Stimulated activated CD8-positive, alpha-beta memory T cell treated with anti-CD3 and anti-CD28 coated beads, Interleukin-4, amount 100 ng/mL, for 4 hours (primary cell): ENCODE measurements at regions not wholly inside any gene's neighbourhood (a gene's known extent, or its start where the extent isn't known, plus 50 kb on each side); places are given as distances from the start of the nearest gene placed in this dataset.
"Not testable (repeated sequence)": the region's sequence is repeated elsewhere in the genome, so short reads cannot be mapped to it uniquely, and the experiment has no call there.

ENCODE experiments used
- DNase-seq, 2 donors: peaks; one replicate each; pipeline ENCODE4 v3.0.0-alpha.2; 2020; ENCODE audit warnings: low read depth in 2 of 2, low spot score in 1 of 2

GRCh38 chr1:157460381-157460780, 91.9 kb downstream of the FCRL5 start:
- DNase-seq = no peak

DNA sequence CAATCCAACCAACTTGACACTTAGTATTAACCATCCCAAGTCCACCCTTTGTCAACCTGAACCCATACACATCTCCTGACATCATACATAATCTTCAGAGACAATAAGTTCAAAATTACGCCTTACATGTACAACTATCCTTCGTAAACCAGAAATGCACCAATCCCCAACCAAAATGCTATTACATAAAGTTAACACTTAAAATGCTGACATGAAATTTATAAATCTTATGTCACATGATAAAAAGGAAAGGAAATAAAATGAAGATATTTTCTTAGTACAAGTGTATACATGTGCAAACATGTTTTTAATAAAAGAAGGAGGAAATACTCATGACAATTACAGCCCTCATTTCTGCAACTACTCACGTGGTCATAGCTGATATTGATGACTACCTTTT, 95.0 kb downstream of the FCRL5 start:
- no peak for DNase-seq

DNA sequence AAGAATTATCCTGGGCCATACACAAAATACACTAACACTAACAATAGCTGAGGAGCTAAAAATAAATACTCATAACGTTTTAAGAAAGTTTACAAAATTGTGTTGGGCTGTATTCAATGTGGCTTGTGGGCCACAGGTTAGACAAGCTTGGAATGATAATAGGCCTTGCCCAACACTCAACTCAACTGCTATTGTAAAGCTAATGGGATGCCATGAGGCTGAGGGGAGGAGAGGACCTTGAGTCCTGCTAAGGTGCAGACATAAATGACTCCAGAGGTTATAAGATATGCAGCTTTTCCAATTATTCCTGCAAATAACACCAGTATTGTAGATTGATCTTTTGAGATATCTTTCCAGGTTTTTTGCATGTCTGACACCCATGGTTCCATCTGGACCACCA, 97.0 kb downstream of the FCRL5 start:
- no peak for DNase-seq

- DNase-seq = no peak
Measured at GRCh38 chr1:157450106-157450505, 102.2 kb downstream of the FCRL5 start.

DNA sequence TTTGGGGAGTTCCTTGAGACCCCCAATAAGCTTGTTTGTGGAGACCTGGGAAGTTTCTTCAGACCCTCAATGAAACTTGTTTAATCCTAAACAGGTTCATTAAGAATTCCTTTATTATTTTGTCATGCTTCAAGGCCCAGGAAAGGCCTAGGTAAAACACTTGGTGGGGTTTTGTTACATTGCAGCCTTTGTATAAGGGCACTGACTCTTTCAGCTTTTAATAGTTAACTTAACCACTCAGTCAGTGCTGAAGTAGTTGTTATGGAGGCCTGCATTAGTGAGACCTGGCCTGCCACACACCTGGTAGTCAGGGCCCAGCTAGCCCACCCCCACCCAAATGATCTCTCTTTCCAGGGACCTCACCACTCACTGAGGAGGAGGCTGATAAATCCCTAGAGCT, 103.7 kb downstream of the FCRL5 start:
- no peak for DNase-seq

DNA sequence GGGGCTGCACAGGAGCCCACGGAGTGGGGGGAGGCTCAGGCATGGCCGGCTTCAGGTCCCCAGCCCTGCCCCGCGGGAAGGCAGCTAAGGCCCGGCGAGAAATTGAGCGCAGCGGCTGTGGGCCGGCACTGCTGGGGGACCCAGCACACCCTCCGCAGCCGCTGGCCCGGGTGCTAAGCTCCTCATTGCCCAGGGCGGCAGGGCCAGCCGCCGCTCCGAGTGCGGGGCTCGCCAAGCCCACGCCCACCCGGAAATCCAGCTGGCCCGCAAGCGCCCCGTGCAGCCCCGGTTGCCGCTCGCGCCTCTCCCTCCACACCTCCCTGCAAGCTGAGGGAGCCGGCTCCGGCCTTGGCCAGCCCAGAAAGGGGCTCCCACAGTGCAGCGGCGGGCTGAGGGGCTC, 106.0 kb downstream of the FCRL5 start:
- not testable (repeated sequence) for DNase-seq

DNA sequence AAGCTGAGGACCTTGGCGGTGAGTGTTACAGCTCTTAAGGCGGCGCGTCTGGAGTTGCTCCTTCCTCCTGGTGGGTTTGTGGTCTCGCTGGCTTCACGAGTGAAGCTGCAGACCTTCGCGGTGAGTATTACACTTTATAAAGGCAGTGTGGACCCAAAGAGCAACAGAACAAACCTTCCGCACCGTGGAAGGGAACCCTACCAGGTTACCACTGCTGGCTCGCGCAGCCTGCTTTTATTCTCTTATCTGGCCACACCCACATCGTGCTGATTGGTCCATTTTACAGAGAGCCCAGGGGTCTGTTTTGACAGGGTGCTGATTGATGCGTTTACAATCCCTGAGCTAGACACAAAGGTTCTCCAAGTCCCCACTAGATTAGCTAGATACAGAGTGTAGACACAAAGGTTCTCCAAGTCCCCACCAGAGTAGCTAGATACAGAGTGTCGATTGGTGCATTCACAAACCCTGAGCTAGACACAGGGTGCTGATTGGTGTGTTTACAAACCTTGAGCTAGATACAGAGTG, 106.6 kb downstream of the FCRL5 start:
- not testable (repeated sequence) for DNase-seq

- no peak for DNase-seq
Measured at GRCh38 chr1:157442065-157442464, 110.2 kb downstream of the FCRL5 start.

GRCh38 chr1:157439302-157439954, 112.9 kb downstream of the FCRL5 start:
- no peak for DNase-seq

DNA sequence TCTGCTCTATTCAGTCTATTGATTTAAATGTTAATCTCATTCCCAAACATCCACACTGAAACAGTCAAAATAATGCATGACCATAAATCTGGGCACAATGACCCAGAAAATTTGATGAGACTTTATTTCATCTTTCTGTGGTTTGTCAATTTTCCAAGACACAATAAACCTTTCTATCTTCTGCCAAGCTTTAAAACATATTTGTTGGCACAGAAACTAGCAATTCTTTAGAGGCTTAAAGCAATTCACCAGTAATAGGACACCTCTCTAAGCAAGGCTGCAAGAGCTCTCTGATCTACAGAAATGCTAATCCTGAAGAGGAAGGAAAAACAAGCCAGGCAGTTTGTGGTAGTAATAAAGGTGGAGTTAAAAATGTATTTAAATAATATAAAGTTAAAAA, 113.7 kb downstream of the FCRL5 start:
- no peak for DNase-seq

DNA sequence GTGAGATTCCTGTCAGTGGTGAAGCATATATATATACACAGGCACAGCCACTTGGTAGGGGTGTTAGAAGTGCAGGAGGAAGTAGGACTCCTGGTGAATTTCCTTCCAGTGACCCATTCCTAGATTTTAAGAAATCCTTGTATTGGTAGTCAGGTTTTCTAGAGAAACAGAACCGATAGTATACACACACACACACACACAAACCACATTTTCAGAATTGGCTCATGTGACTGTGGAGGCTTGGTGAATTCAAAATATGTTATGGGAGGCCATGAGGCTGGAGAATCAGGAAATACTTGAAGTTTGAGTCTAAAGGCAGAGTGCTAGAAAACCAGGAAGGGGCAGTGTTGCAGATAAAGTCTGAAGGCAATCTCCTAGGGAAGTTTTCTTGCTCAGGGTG, 114.2 kb downstream of the FCRL5 start:
- no peak for DNase-seq

DNA sequence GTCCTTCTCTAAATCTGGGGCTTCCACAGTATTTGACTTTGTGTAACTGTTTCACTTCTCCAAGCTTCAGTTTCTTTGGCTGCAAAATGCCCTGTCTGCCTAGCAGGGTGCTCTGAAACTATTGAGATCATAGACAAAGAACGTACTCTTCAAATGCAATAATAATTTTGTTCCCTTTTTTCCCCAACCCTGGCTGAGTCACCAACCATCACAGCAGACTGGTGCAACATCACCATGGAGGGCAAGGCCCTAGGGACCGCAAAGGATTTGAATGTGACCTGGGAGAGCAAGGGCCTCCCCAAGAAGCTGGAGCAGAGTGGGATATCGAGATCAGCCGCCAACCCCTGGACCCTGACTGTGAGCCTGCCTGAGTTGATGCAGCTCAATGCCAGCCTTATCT, 115.0 kb downstream of the FCRL5 start:
- no peak for DNase-seq

- DNase-seq = no peak
Measured at GRCh38 chr1:157431751-157432150, 120.6 kb downstream of the FCRL5 start.

- no peak for DNase-seq
Measured at GRCh38 chr1:157429601-157430240, 122.6 kb downstream of the FCRL5 start.

GRCh38 chr1:157423764-157424163, 128.6 kb downstream of the FCRL5 start:
- not testable (repeated sequence) for DNase-seq

DNA sequence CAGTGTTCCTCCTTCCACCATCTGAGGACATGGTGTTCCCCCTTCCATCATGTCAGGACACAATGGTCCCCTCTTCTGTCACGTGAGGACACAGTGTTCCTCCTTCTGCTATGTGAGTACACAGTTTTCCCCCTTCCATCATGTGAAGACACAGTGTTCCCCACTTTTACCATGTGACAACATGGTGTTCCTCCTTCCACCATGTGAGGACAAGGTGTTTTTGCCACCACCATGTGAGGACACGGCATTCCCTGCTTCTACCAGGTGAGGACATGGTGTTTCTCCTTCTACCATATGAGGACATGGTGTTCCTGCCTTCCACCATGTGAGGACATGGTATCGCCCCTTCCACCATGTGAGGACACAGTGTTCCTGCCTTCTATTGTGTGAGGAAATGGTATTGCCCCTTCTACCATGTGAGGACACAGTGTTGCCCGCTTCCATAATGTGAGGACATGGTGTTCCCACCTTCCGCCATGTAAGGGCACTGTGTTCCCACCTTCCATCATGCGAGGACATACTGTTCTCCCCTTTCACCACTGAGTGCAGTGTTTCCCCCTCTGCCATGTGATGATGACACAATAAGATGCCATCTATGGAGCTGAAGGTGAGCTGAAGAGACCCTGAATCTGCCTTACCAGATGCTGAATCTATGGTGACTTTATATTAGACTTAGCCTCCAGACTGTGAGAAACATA, 132.3 kb downstream of the FCRL5 start:
- DNase-seq = no peak

- no peak for DNase-seq
Measured at GRCh38 chr1:157418659-157419058, 133.7 kb downstream of the FCRL5 start.

- no peak for DNase-seq
Measured at GRCh38 chr1:157418231-157418630, 134.1 kb downstream of the FCRL5 start.

GRCh38 chr1:157415661-157416060, 136.7 kb downstream of the FCRL5 start:
- DNase-seq = no peak

- DNase-seq = no peak
Measured at GRCh38 chr1:157412308-157412707, 140.0 kb downstream of the FCRL5 start.

DNA sequence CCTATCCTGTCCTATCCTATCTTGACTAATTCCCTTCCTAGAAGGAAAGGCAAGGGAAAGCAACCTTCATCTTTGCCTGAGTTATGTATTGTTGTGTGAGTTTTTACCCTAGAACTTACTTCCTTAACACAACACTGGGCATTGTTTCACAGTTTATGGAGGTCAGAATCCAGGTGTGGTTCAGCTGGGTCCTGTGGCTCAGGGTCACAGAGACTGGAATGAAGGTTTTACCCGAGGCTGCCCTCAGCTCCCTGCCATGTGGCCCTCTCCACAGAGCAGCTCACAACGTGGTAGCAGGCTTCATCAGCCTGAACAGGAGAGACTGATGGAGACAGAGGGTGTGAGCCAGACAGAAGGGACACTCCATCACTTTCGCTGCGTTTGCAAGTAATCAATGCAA, 140.5 kb downstream of the FCRL5 start:
- no peak for DNase-seq

DNA sequence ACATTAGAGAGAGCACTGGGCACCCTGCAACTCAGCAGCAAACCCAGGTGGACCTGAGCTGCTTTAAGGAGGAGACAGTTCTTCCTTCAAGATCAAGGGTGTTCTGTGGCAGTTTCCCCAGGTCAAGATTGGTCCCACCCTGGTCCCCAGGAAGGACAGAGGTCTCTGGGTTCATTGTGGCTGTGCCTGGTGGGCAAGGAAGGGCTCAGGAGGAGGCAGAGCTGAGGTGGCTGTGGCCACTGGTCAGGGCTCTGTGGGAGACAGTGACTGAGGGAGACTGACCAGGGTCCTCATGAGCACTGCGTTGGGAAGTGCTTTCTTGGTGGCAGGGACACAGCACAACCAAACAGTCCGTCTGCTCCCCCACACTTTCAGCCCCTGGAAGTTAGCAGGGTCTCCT, 141.3 kb downstream of the FCRL5 start:
- no peak for DNase-seq
